Progenitor cell of endocrine pancreas (in vitro differentiated cells): ENCODE measurements at regions not wholly inside any gene's neighbourhood (a gene's known extent, or its start where the extent isn't known, plus 50 kb on each side); places are given as distances from the start of the nearest gene placed in this dataset.
A peak's percentile ranks its signal among the peaks of the same experiment; 100 is the strongest.

Experiments
- DNase-seq: peaks from one replicate; pipeline ENCODE4 v3.0.0; 2021; ENCODE audit warnings: low spot score; ENCODE audit not compliant: unreplicated experiment
- H3K27ac Mint-ChIP-seq: 2 replicates; pipeline ENCODE4 v1.8.0; 2021; ENCODE audit warnings: mild to moderate bottlenecking, moderate library complexity, mixed read lengths
- H3K27me3 Mint-ChIP-seq: 2 replicates; pipeline ENCODE4 v1.8.0; 2021; ENCODE audit warnings: mixed read lengths
- H3K36me3 Mint-ChIP-seq: 2 replicates; pipeline ENCODE4 v1.8.0; 2022; ENCODE audit warnings: mixed read lengths; ENCODE audit not compliant: insufficient read depth
- H3K4me1 Mint-ChIP-seq: 2 replicates; pipeline ENCODE4 v1.8.0; 2021; ENCODE audit warnings: low read depth, mixed read lengths
- H3K4me3 Mint-ChIP-seq: 2 replicates; pipeline ENCODE4 v1.8.0; 2021; ENCODE audit warnings: low read depth, mild to moderate bottlenecking, moderate library complexity, mixed read lengths
- H3K9me3 Mint-ChIP-seq: 2 replicates; pipeline ENCODE4 v1.8.0; 2021; ENCODE audit warnings: low read depth, mixed read lengths
- TF ChIP-seq, protein P1 (sequence below): fragments of 200-600 bp; sonication (generic); IDR thresholded peaks from one replicate; pipeline ENCODE4 v1.5.0; 2021; ENCODE audit warnings: antibody characterized with exemption, mild to moderate bottlenecking; ENCODE audit not compliant: unreplicated experiment

DNA sequence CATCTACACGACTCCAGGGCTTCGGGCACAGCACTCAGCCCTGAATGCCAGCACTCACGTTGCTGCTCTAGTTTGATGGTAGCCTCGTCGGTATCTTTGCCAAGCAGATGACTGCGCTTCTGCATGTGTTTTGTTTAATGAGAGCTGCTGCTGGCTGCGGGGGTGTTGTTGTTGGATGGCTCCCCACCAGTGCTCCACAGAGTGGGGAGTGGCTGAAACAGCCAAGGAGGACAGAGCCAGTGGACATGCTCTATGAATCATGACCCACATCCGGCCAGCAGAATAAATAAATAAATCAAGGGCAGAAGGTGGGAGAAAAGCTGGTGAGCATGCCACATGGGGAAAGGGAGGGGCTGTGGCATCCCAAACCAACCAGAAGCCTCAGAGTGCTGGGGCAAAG, 131.2 kb upstream of the SOX11 start:
- Mint-ChIP-seq H3K4me3 (no peak overlapping the region), H3K27ac (no peak overlapping the region), H3K36me3 (no peaks in the 10 kb centered on the region), H3K4me1 (peaks cover 3% of the 10 kb centered on the region), H3K27me3 (no peaks in the 10 kb centered on the region), H3K9me3 (peaks cover 12% of the 10 kb centered on the region)
- TF ChIP-seq, protein P1, sequence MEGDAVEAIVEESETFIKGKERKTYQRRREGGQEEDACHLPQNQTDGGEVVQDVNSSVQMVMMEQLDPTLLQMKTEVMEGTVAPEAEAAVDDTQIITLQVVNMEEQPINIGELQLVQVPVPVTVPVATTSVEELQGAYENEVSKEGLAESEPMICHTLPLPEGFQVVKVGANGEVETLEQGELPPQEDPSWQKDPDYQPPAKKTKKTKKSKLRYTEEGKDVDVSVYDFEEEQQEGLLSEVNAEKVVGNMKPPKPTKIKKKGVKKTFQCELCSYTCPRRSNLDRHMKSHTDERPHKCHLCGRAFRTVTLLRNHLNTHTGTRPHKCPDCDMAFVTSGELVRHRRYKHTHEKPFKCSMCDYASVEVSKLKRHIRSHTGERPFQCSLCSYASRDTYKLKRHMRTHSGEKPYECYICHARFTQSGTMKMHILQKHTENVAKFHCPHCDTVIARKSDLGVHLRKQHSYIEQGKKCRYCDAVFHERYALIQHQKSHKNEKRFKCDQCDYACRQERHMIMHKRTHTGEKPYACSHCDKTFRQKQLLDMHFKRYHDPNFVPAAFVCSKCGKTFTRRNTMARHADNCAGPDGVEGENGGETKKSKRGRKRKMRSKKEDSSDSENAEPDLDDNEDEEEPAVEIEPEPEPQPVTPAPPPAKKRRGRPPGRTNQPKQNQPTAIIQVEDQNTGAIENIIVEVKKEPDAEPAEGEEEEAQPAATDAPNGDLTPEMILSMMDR = no peak
- no peak for DNase-seq

DNA sequence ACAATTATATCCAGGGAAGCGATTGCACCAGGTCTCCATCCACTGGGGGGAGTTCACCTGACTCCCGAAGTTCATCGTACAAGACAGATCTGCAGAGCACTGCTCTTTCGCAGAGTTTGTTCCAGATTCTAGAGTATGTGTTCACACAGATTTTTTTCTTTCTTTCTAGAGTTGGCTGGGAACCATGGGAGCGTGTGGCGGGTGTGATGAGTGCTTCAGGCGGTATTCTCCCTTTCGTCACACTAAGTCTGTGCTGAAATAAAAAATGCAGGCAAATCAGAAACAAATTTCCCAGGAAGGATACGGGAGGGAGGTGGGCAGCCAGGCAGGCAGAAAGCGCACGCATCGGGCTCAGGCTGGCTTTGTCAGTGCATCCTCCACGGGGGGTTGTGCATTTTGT, 129.8 kb upstream of the SOX11 start:
- Mint-ChIP-seq H3K27ac (no peak overlapping the region), H3K36me3 (no peaks in the 10 kb centered on the region), H3K27me3 (no peaks in the 10 kb centered on the region), H3K4me1 (peaks cover 3% of the 10 kb centered on the region), H3K4me3 (no peak overlapping the region), H3K9me3 (peaks cover 10% of the 10 kb centered on the region)
- no peak for DNase-seq
- TF ChIP-seq, protein P1 = no peak

DNA sequence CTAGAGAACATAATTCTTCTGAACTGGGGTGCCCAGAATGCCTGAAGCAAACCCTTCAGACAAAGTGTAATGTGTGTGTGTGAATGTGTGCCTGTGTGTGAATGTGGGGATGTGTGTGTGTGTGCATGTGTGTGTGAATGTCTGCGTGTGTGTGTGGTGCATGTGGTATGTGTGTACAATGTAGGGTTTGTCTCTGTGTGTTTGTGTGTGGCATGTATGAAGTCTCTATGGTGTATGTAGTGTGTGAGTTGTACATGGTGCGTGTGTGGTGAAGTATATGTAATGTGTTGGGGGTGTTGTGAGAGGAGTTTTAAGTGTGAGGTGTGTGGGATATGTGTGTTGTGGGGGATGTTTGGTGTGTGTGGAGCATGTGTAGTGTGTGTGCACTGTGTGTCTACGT, 129.3 kb upstream of the SOX11 start:
- TF ChIP-seq, protein P1 = no peak
- DNase-seq = no peak
- no peak overlapping the region for H3K4me3 Mint-ChIP-seq
- peak overlapping the region; percentile 33 for H3K27ac Mint-ChIP-seq
- H3K9me3 Mint-ChIP-seq = peaks cover 5% of the 10 kb centered on the region
- H3K4me1 Mint-ChIP-seq = peaks cover 3% of the 10 kb centered on the region
- H3K27me3 Mint-ChIP-seq = no peaks in the 10 kb centered on the region
- H3K36me3 Mint-ChIP-seq = no peaks in the 10 kb centered on the region

DNA sequence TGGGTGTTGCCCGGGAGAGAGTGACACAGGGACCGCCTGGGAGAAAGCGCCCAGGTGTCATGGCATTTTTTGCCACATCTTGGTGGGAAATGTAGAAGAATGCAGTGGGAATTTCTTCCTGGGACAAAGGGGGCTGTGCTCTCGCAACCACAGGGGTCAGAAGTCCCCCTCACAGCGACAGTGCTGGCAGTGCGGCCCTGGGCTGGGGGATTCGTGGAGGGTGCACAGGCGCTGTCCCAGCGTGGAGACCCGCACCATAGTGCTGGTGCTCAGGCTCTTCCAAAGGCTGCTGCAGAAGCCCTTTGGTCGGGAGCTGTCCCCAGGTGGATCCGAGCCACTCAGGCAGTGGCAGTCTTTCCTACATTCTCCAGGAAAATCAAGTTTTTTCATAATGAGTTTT, 128.8 kb upstream of the SOX11 start:
- H3K4me3 Mint-ChIP-seq = no peak overlapping the region
- TF ChIP-seq, protein P1 = no peak
- no peak overlapping the region for H3K27ac Mint-ChIP-seq
- no peak for DNase-seq
- peaks cover 4% of the 10 kb centered on the region for H3K9me3 Mint-ChIP-seq
- no peaks in the 10 kb centered on the region for H3K27me3 Mint-ChIP-seq
- H3K4me1 Mint-ChIP-seq = peaks cover 3% of the 10 kb centered on the region
- H3K36me3 Mint-ChIP-seq = no peaks in the 10 kb centered on the region

DNA sequence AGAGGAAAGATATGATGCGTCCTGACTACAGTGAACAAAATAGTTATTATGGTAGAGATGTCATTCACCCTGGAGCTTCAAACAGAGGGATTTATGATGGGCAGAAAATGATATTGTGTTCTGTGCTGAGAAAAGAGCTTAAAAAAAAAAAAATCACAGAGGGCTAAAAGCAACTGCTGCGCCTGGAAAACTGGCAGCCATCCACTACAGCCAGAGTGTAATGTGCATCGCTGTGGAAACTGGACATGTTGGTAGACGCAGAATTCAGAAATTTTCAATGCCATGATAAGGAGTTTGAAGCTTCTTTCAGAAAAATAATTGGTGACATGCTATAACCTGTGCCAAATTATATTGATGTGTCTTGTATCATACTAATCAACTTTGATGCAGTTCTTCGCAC, 122.9 kb upstream of the SOX11 start:
- no peaks in the 10 kb centered on the region for H3K27me3 Mint-ChIP-seq
- no peak overlapping the region for H3K4me3 Mint-ChIP-seq
- peaks cover 7% of the 10 kb centered on the region for H3K4me1 Mint-ChIP-seq
- no peak for DNase-seq
- no peaks in the 10 kb centered on the region for H3K36me3 Mint-ChIP-seq
- TF ChIP-seq, protein P1 = no peak
- H3K9me3 Mint-ChIP-seq = no peaks in the 10 kb centered on the region
- H3K27ac Mint-ChIP-seq = no peak overlapping the region
